BLaER1 treated with 17β-estradiol and CSF1 and Interleukin-3, amounts not matched to agents 10 nM and 100 nM (cell line): ENCODE measurements at regions not wholly inside any gene's neighbourhood (a gene's known extent, or its start where the extent isn't known, plus 50 kb on each side); places are given as distances from the start of the nearest gene placed in this dataset.

Source experiments
- H3K27ac ChIP-seq, 11 experiments: shearing (Covaris generic); formaldehyde crosslinking; 2 replicates each; pipeline ENCODE4 v1.8.1; 2022
- H3K27me3 ChIP-seq, 11 experiments: shearing (Covaris generic); formaldehyde crosslinking; 2 replicates each; pipeline ENCODE4 v1.8.1; 2022
- H3K36me3 ChIP-seq, 11 experiments: shearing (Covaris generic); formaldehyde crosslinking; 2 replicates each; pipeline ENCODE4 v1.8.1; 2022
- H3K4me1 ChIP-seq, 10 experiments: shearing (Covaris generic); formaldehyde crosslinking; 2 replicates each; pipeline ENCODE4 v1.8.1; 2022
- H3K4me2 ChIP-seq, 11 experiments: shearing (Covaris generic); formaldehyde crosslinking; 2 replicates each; pipeline ENCODE4 v1.8.1; 2022
- H3K4me3 ChIP-seq, 10 experiments: shearing (Covaris generic); formaldehyde crosslinking; 2 replicates each; pipeline ENCODE4 v1.8.1; 2022
- H3K9ac ChIP-seq, 11 experiments: shearing (Covaris generic); formaldehyde crosslinking; 2 replicates each; pipeline ENCODE4 v1.8.1; 2022
- H3K9me3 ChIP-seq, 11 experiments: shearing (Covaris generic); formaldehyde crosslinking; replicated peaks in 1 of 11; 2 replicates each; pipeline ENCODE4 v1.8.1; 2022
- H4K20me1 ChIP-seq, 11 experiments: shearing (Covaris generic); formaldehyde crosslinking; 2 replicates each; pipeline ENCODE4 v1.8.1; 2022
- Cebpa-rat ChIP-seq, 11 experiments: shearing (Covaris generic); IDR thresholded peaks; 2 replicates each; pipeline ENCODE4 v1.8.1; 2022

DNA sequence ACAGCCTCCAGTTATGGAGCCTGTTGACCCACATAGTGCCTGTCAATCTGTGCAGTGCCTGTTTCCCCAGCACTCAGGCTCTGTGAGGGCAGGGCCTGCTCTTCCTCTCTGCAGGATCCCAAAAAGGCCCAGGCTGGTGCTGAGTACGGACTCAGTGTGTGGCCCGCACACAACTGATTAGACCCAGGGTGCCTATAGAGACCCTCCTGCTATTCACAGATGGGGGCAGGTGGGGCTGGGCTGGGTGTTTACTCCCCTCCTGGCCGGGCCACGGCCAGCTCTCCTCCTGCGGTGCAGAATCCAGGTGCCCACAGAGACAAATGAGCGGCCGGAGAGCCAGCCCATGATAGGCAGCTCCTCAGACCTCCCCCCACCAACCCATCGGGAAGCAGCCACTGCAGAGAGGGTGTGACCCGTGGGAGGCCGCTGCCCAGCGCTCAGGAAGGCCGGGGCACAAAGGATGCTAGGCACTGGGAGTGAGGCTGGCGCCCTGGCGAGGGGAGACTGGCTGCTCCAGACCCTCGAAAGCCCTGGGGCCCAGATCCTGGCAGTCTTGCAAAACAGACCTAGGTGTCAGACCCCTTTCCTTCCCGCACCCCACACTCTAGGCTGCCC lies 239.0 kb downstream of the CTTN start:
- H3K4me3 ChIP-seq: no peak overlapping the region
- no peak overlapping the region for H3K9ac ChIP-seq
- no peak for TF ChIP-seq Cebpa-rat (IDR thresholded peaks at IDR 0.05)
- H3K36me3 ChIP-seq: no peaks in the 10 kb centered on the region
- peaks cover 0 to 6% (median 0%) of the 10 kb centered on the region in 11 experiments; a peak in 1 of 22 replicates for H3K27me3 ChIP-seq
- peaks cover 0 to under 1% (median 0%) of the 10 kb centered on the region in 10 experiments; a peak in 1 of 20 replicates for H3K4me1 ChIP-seq
- no peak overlapping the region for H3K4me2 ChIP-seq
- peaks cover 0 to 40% (median 0%) of the 10 kb centered on the region in 11 experiments; a peak in 8 of 22 replicates for H4K20me1 ChIP-seq
- no peak overlapping the region for H3K27ac ChIP-seq
- no peaks in the 10 kb centered on the region; a peak in 1 of 22 replicates for H3K9me3 ChIP-seq

DNA sequence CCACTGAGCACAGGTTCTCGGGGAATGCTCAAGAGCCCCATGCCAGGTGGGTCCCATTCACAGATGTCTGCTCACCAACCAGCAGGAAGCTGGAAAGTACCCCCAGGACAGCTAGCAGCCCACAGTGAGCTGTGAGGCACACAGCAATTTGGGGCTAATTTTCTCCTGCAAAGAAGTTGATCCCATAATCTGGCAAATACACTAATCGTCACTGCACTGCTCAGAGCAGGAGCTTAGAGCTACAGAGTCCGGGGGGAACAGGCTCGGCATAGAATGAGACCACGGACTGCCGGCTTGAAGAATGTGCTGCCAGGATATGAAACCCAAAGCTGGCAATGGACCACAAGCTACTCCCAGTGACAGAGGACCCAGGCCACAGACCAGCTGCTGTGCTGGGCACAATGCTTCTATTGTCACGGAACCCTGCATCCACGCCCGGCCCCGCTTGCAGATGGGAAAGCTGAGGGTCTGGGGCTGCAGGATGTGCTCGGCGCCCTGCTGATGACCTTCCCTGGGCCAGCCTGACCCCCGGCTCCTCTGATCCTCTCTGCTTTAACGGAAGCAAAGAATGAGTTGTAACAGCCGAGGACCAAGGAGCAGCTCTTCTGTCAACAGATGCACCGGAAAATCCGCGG lies 239.7 kb downstream of the CTTN start:
- no peak overlapping the region for H3K9ac ChIP-seq
- TF ChIP-seq Cebpa-rat (IDR thresholded peaks at IDR 0.05): no peak
- H3K4me2 ChIP-seq: no peak overlapping the region
- H4K20me1 ChIP-seq: peaks cover 0 to 40% (median 0%) of the 10 kb centered on the region in 11 experiments; a peak in 8 of 22 replicates
- H3K36me3 ChIP-seq: no peaks in the 10 kb centered on the region
- H3K27ac ChIP-seq: no peak overlapping the region
- H3K4me1 ChIP-seq: peaks cover 0 to 8% (median 3%) of the 10 kb centered on the region in 10 experiments; a peak in 8 of 20 replicates
- H3K4me3 ChIP-seq: no peak overlapping the region
- H3K9me3 ChIP-seq: no peaks in the 10 kb centered on the region; a peak in 1 of 22 replicates
- H3K27me3 ChIP-seq: peaks cover 0 to 10% (median 0%) of the 10 kb centered on the region in 11 experiments; a peak in 1 of 22 replicates

DNA sequence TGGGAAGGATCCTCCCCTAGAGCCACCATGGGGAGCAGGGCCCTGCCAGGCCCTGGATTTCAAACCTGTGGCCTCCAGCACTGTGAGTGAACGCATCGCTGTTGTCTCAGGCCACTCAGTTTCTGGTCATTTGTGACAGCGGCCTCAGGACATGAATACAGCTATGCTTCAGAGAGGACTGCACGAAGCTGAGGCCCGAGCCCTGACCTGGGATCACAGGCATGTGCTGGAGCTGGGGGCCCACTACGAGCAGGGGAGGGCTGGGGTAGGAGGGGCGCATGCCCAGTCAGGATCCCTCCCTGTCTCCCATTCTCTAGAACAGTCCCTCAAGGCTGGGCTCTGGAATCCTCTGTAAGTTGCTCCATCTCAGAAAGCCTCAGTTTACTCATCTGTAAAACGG lies 242.1 kb downstream of the CTTN start:
- Histone ChIP-seq H3K4me1 (peaks cover 0 to 18% (median 12%) of the 10 kb centered on the region in 10 experiments; a peak in 14 of 20 replicates), H4K20me1 (peaks cover 0 to 40% (median under 1%) of the 10 kb centered on the region in 11 experiments; a peak in 11 of 22 replicates), H3K9me3 (no peaks in the 10 kb centered on the region; a peak in 1 of 22 replicates), H3K4me3 (no peak overlapping the region), H3K9ac (no peak overlapping the region), H3K36me3 (no peaks in the 10 kb centered on the region), H3K27me3 (peaks cover 0 to 22% (median 12%) of the 10 kb centered on the region in 11 experiments; a peak in 13 of 22 replicates), H3K4me2 (no peak overlapping the region), H3K27ac (no peak overlapping the region)
- TF ChIP-seq Cebpa-rat (IDR thresholded peaks at IDR 0.05): no peak

DNA sequence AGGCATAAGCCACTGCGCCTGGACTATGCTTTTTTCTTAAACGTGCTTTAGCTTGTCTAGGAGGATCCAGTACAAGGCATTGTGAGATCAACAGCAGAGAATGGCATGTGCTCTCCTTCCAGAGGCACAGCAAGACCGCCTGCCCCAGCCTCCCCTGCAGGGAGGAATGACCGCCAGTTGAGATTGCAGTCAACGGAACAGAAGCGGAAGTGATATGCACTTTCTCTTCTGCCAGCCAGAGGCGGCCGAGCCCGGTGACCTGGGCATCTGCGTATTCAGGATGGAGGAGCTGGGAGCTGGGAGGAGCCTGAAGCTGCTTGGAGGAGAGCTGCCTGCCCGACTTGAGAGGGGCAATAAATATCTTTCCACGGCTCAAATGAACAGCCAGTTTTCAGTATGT lies 243.0 kb downstream of the CTTN start:
- TF ChIP-seq Cebpa-rat (IDR thresholded peaks at IDR 0.05): no peak
- Histone ChIP-seq H3K36me3 (no peaks in the 10 kb centered on the region), H3K4me2 (no peak overlapping the region), H4K20me1 (peaks cover 0 to 40% (median 10%) of the 10 kb centered on the region in 11 experiments; a peak in 11 of 22 replicates), H3K9me3 (no peaks in the 10 kb centered on the region), H3K4me3 (no peak overlapping the region), H3K27me3 (peaks cover 0 to 32% (median 22%) of the 10 kb centered on the region in 11 experiments; a peak in 13 of 22 replicates), H3K4me1 (peaks cover 0 to 18% (median 12%) of the 10 kb centered on the region in 10 experiments; a peak in 14 of 20 replicates), H3K9ac (no peak overlapping the region), H3K27ac (no peak overlapping the region)

DNA sequence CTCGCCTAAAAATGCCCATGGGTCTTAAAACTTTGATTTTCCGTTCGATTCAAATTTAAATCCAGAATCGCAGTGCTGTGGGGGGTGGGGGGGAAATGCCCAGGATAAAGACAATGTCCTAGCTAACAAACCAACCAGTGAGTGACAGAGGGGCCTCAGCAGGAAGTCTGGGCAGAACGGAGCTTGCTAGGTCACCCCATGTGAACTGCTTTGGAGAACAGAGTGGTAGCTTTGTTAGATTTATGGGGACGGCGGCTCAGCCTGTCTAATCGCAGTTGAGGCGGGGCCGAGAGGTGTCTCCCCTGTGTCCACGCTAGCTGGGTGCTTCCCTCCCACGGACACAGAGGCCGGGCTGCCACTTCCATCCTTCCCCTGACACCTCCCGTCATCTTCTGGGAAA lies 243.9 kb downstream of the CTTN start:
- no peak for TF ChIP-seq Cebpa-rat (IDR thresholded peaks at IDR 0.05)
- Histone ChIP-seq H3K4me3 (no peak overlapping the region), H3K36me3 (no peaks in the 10 kb centered on the region), H3K9ac (no peak overlapping the region), H3K4me2 (no peak overlapping the region), H3K4me1 (peaks cover 0 to 18% (median 12%) of the 10 kb centered on the region in 10 experiments; a peak in 14 of 20 replicates), H3K27me3 (peaks cover 0 to 38% (median 28%) of the 10 kb centered on the region in 11 experiments; a peak in 14 of 22 replicates), H4K20me1 (peaks cover 0 to 42% (median 10%) of the 10 kb centered on the region in 11 experiments; a peak in 11 of 22 replicates), H3K27ac (no peak overlapping the region), H3K9me3 (no peaks in the 10 kb centered on the region)

DNA sequence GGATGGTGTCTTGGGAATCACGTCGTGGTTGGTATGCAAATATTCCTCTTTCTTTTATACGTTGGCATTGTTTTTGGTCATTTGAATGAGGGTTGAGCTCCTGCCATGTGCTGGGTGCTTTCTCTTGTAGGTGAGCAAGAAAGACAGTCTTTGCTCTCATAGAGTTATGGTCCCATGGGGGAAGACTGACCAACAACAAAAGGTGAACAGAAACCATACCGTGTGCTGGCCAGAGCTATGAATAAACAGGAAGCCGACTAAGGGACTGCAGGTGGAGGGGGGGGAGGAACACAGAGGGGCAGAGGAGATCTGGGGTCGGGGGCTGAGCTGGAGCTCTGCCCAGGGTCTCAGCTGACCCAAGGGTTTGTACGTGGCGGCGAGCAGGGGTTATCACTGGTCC lies 245.3 kb downstream of the CTTN start:
- Histone ChIP-seq H3K4me2 (peak overlapping the region in 10 of 11 experiments; percentile 6 to 76 (median 61); a peak in 18 of 22 replicates), H3K4me3 (no peak overlapping the region), H3K9me3 (no peaks in the 10 kb centered on the region), H3K4me1 (peaks cover 0 to 18% (median 12%) of the 10 kb centered on the region in 10 experiments; a peak in 14 of 20 replicates), H3K27me3 (peaks cover 0 to 52% (median 31%) of the 10 kb centered on the region in 11 experiments; a peak in 14 of 22 replicates), H3K9ac (no peak overlapping the region), H3K36me3 (no peaks in the 10 kb centered on the region), H3K27ac (no peak overlapping the region), H4K20me1 (peaks cover 0 to 36% (median 10%) of the 10 kb centered on the region in 11 experiments; a peak in 11 of 22 replicates)
- TF ChIP-seq Cebpa-rat (IDR thresholded peaks at IDR 0.05): no peak

DNA sequence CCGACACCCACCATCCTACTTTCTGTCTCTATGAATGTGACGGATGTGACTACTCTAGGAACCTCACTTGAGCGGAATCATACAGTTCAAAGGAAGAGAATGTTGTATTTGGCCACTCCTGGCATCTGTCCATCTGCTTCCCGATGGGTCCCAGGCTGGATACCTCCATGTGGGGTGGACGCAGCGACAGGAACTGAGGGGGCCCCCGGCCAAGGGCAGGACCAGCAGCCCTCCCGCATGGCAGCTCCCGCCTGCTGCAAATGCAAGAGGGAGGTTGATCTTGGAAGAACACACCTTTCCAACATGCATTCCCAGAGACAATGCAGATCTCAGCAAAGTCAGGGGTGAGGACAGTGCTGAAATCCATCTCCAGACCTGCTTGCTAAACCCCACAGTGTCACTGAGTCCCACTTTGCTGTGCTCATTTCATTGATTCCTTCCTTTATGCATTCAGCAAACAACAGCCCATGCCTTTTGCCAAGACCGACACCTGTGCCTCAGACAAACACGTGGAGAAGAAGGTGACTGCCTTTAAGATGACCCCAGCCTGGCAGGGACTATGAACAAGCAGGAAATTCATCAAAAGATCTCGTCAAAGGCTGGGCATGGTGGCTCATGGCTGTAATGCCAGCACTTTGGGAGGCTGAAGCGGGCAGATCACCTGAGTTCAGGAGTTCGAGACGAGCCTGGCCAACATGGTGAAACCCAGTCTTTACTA lies 246.2 kb downstream of the CTTN start:
- no peak for TF ChIP-seq Cebpa-rat (IDR thresholded peaks at IDR 0.05)
- Histone ChIP-seq H3K27ac (no peak overlapping the region), H3K9me3 (no peaks in the 10 kb centered on the region), H3K4me1 (peaks cover 0 to 18% (median 12%) of the 10 kb centered on the region in 10 experiments; a peak in 14 of 20 replicates), H3K4me2 (no peak overlapping the region), H3K9ac (no peak overlapping the region), H3K27me3 (peaks cover 0 to 58% (median 31%) of the 10 kb centered on the region in 11 experiments; a peak in 15 of 22 replicates), H3K4me3 (no peak overlapping the region), H4K20me1 (peaks cover 0 to 41% (median 10%) of the 10 kb centered on the region in 11 experiments; a peak in 12 of 22 replicates), H3K36me3 (no peaks in the 10 kb centered on the region)

DNA sequence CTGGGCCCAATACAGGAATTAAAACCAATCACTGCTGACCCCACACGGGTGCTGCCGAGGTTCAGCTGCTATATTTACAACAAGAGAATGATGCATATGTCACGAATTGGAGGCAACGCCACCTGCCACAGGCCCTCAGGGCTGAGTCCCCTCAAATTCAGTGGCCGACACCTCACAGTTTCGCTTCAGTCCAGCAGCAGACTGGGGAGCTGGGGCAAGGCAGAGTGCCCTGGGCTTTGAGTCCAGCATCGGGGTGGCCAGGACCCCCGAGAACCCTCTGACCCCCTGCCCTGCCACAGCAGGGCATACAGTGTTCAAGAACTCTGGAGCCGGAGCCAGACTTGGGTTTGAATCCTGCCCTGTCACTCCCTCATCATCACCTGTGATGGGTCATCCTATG lies 247.2 kb downstream of the CTTN start:
- TF ChIP-seq Cebpa-rat (IDR thresholded peaks at IDR 0.05): no peak
- Histone ChIP-seq H3K9ac (no peak overlapping the region), H3K4me3 (no peak overlapping the region), H3K4me1 (peaks cover 0 to 18% (median 12%) of the 10 kb centered on the region in 10 experiments; a peak in 14 of 20 replicates), H3K27ac (no peak overlapping the region), H3K9me3 (no peaks in the 10 kb centered on the region), H3K36me3 (no peaks in the 10 kb centered on the region), H3K4me2 (no peak overlapping the region), H3K27me3 (peaks cover 0 to 58% (median 31%) of the 10 kb centered on the region in 11 experiments; a peak in 15 of 22 replicates), H4K20me1 (peaks cover 0 to 34% (median 14%) of the 10 kb centered on the region in 11 experiments; a peak in 12 of 22 replicates)
